ENCODE measurements at regions not wholly inside any gene's neighbourhood (a gene's known extent, or its start where the extent isn't known, plus 50 kb on each side); places are given as distances from the start of the nearest gene placed in this dataset.

GRCh38 chr5:61731946-61732314 lies 399.9 kb downstream of the ZSWIM6 start:
- H3K4me3 ChIP-seq (ENCODE audit: low read depth, low read length), result no peak overlapping the region
- no peak for DNase-seq (ENCODE audit: low read depth, low spot score)
- ChIA-PET CTCF (no interaction called here), POLR2A (no interaction called here)
- no peak for TF ChIP-seq CTCF (IDR thresholded peaks at IDR 0.05; ENCODE audit: insufficient read depth, low read length, missing control alignments)

GRCh38 chr5:61732369-61732768 lies 400.3 kb downstream of the ZSWIM6 start:
- CTCF ChIA-PET, result no interaction called here
- POLR2A ChIA-PET, result no interaction called here
- no peak overlapping the region for H3K4me3 ChIP-seq (ENCODE audit: low read depth, low read length)
- no peak for TF ChIP-seq CTCF (IDR thresholded peaks at IDR 0.05; ENCODE audit: insufficient read depth, low read length, missing control alignments)
- DNase-seq (ENCODE audit: low read depth, low spot score), result no peak

GRCh38 chr5:61732796-61733195 lies 400.7 kb downstream of the ZSWIM6 start:
- no peak for TF ChIP-seq CTCF (IDR thresholded peaks at IDR 0.05; ENCODE audit: insufficient read depth, low read length, missing control alignments)
- ChIA-PET POLR2A (no interaction called here), CTCF (no interaction called here)
- no peak for DNase-seq (ENCODE audit: low read depth, low spot score)
- H3K4me3 ChIP-seq (ENCODE audit: low read depth, low read length), result no peak overlapping the region

GRCh38 chr5:61734001-61734400 lies 401.9 kb downstream of the ZSWIM6 start:
- H3K4me3 ChIP-seq (ENCODE audit: low read depth, low read length), result no peak overlapping the region
- no peak for TF ChIP-seq CTCF (IDR thresholded peaks at IDR 0.05; ENCODE audit: insufficient read depth, low read length, missing control alignments)
- CTCF ChIA-PET, result no interaction called here
- POLR2A ChIA-PET, result no interaction called here
- no peak for DNase-seq (ENCODE audit: low read depth, low spot score)

- no peak for TF ChIP-seq CTCF (IDR thresholded peaks at IDR 0.05; ENCODE audit: insufficient read depth, low read length, missing control alignments)
- POLR2A ChIA-PET, result no interaction called here
These were observed 402.9 kb downstream of the ZSWIM6 start for GRCh38 chr5:61734966-61735365.

GRCh38 chr5:61735531-61735930 lies 403.5 kb downstream of the ZSWIM6 start:
- no peak for TF ChIP-seq CTCF (IDR thresholded peaks at IDR 0.05; ENCODE audit: insufficient read depth, low read length, missing control alignments)
- ChIA-PET CTCF (interaction anchor here (1.1 kb wide), 1 partner anchor 77 kb away, joined by 4 read pairs; no protein-coding TSS in a partner anchor), POLR2A (no interaction called here)
- DNase-seq (ENCODE audit: low read depth, low spot score), result no peak
- H3K4me3 ChIP-seq (ENCODE audit: low read depth, low read length), result no peak overlapping the region

More at GRCh38 chr5:61734966-61735365, 402.9 kb downstream of the ZSWIM6 start:
- no peak for DNase-seq (ENCODE audit: low read depth, low spot score)
- H3K4me3 ChIP-seq (ENCODE audit: low read depth, low read length), result no peak overlapping the region
- CTCF ChIA-PET, result no interaction called here
